GM21529 (cell line): ENCODE measurements at regions not wholly inside any gene's neighbourhood (a gene's known extent, or its start where the extent isn't known, plus 50 kb on each side); places are given as distances from the start of the nearest gene placed in this dataset.

Source experiments
- ATAC-seq: cut with Tn5 transposase; IDR thresholded peaks from one replicate; pipeline ENCODE4 v1.9.1; 2021; ENCODE audit not compliant: unreplicated experiment

DNA sequence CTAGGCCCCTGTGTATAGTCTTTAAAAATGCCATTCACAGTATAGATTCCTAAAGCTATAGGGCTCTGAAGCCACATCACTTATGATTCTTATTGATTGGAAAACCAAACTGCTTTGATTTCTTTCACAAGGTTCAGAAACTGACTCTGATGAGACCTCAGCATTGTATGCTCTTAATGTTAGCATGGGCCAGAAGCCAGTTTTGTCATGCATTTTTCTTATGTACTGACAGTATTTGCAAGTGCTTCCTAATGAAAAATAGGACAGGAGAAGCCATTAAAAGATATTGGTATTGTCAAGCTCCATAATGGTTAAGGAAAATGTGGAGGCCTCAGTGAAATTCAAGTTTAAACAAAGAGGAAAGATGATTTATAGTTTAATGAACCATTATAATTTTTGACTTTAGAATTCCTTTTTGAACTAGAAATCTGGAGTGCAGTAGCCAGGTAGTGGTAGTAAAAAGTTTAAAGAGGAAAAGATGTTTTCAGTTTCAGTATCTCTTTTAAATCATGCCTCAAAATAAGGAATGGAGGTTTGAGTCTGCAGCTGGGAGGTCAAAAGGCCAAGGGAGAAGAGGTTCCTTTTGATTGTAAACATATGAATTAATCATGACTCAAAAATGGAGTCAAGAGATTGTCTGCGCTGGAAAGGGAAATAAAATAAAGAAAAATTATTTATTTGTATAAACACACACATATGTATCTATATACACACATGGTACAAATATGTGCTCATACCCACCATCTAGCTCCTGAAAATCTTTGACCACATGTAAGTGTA, 388.1 kb upstream of the PRICKLE1 start:
- ATAC-seq, result no peak

GRCh38 chr12:42976620-42977019, 387.1 kb upstream of the PRICKLE1 start:
- ATAC-seq, result no peak

DNA sequence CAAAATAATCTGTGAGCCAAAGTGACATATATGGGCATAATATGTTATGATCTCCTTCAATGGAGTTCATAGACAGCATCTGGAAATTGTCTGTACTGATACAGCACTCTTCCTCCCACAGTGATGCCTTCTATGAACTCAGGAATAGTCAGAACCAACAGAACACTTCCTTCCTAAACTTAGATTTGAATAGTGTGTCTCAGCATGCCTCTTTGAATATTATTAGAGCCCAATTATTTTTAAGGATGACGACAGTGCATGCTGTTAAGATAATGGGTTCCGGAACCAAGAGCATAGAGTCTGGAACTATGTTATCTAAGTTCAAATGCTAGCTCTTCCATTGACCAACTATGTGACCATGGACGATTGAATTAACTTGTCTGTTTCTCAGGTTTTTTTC, 386.6 kb upstream of the PRICKLE1 start:
- ATAC-seq, result no peak

- no peak for ATAC-seq
Measured at GRCh38 chr12:42969355-42969754, 379.8 kb upstream of the PRICKLE1 start.

GRCh38 chr12:42968426-42968825, 378.9 kb upstream of the PRICKLE1 start:
- no peak for ATAC-seq

DNA sequence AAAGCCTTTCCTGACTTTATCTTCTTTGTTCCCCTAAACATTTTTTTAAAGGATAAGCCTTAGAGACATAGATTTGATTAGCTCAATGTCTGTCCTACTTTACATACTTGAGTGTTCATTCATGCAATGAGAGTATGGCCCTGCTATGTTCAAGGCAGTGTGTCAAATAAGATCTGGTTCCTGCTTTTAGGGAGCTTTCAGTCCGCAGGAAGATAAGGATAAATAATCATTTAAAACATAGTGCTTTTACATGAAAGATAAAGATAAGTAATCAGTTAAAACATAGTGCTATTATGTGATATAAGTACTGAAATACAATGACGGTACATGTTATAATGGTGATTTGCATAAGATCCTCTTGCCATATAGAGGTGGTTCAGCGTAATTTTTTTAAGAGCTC, 378.3 kb upstream of the PRICKLE1 start:
- no peak for ATAC-seq

GRCh38 chr12:42963988-42964387, 374.4 kb upstream of the PRICKLE1 start:
- ATAC-seq, result no peak

DNA sequence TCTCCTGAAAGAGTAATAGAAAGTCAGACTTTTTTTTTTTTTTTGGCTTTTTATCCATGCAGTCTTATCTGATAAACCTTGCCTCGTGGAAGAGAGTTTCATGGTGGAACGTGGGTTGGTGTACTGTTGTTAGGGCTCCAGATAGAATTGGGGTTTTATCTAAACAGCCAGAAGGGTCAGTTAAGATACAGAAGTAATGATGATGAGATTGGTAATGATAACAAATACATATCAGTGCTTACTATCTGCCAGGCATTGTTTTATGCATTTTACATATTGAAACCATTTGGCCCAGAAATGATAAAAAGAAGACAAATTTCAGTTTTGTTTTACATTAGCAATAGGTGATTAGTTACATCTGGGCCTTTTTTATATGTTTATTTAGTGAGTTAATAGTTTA, 372.8 kb upstream of the PRICKLE1 start:
- ATAC-seq, result no peak

DNA sequence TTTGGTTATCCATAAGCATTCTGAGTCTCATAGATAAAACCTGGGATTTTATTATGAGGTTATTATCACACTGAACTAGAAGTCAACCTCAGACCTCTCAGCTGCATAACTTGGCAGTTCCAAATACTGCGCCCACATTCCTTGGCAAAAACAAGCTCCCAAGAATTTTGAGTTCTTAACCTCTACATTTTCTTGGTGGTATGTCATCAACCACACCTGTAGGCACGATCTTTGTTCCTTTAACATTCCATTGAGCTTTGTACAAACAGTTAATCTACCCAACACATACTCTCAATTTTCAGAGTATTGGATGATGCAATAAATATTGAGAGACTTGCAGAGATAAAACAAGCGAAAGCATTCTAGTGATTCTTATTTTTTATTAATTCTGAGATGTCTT, 371.8 kb upstream of the PRICKLE1 start:
- no peak for ATAC-seq

DNA sequence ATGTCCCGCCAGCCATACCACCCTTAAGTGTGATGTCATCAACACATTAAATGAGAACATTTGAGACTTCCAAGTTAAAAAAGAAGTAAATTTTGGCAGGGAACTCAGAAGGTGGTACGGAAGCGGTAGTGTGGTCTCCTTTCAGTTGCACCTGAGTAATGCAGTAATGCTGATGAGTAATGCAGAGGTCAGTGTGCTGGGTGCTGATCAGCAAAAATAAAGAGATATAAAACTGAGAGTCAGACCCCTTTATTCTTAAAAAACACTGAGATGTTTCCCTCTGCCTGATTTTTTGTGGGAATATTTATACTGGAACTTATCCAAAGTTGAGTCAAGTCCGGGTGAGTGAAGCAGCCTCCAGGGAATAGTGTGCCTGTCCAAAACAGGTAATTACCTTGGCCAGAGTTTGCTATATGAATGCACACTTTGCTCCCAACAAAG, 370.6 kb upstream of the PRICKLE1 start:
- no peak for ATAC-seq

- ATAC-seq, result no peak
Measured at GRCh38 chr12:42958291-42958674, 368.7 kb upstream of the PRICKLE1 start.

DNA sequence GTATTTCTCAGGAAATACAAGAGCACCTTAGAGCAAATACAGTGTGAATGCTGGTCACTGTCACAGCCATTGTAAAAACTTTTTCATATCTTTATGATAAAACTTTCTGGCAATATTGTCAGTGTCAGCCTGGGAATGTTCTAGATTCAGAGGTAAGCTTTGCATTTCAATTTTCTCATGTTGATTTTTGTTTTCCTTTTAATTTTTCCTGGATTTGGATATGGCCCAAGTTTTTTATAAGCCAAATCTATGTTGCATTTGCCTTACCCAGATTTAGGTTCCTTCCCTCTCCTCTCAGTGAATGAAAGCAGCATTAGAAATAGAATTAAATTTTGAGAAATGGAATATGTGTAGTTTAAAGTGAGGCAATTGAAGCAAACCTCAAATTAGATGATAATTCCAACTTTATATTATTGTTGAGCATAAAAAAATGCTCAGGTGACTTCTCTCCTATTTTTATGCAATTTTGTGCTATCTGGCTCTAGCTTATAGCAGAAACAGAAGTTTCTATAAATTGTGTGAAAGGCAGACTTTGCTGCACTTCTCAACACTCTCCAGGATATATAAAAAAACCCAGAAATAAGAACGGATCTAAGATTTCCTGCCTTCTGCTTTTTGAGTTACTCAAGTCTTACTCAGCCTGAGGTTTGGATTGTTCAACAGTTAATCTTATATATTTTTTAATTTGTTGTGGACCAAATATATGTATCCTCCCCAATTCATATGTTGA, 368.2 kb upstream of the PRICKLE1 start:
- no peak for ATAC-seq

GRCh38 chr12:42957136-42957535, 367.6 kb upstream of the PRICKLE1 start:
- no peak for ATAC-seq

DNA sequence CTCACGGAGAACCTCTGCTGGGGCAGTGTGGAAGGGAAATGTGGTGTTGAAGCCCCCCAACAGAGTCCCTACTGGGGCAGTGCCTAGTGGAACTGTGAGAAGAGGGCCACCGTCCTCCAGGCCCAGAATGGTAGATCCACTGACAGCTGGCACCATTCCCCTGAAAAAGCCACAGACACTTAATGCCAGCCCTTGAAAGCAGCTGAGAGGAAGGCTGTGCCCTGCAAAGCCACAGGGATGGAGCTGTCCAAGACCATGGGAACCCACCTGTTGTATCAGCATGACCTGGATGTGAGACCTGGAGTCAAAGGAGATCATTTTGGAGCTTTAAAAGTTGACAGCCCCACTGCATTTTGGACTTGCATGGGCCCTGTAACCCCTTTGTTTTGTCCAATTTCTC, 363.5 kb upstream of the PRICKLE1 start:
- no peak for ATAC-seq

- no peak for ATAC-seq
Measured at GRCh38 chr12:42946871-42947381, 357.4 kb upstream of the PRICKLE1 start.

DNA sequence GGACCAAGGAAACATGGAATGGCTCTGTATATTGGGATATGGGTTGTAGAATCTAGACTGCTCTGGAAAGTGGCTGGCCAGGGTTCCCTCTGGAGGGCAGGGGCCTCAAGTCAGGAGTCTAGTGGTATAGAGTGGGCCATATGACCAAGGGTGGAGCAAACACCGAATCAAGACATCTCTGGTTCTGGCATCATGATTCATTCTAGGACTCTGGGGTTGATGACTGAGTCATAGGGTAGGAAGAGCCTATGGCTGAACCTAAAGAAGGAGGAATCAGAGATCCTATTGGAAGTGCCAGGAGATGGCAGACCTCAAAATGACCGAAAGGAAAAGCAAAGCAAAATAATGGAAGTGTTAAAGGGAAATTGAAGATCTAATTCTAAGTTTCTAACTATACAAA, 356.4 kb upstream of the PRICKLE1 start:
- ATAC-seq, result no peak

DNA sequence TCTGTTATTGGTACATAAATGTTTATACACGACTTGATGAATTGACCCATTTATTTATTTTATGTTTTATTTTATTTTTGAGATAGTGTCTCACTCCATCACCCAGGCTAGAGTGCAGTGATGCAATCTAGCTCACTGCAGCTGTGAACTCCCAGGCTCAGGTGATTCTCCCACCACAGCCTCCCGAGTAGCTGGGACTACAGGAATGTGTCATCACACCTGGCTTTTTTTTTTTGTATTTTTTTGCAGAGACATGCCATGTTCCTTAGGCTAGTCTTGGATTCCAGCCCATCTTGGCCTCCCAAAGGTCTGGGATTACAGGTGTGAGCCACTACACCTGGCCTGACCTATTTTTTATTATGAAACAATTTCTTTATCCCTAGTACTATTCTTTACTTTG, 355.0 kb upstream of the PRICKLE1 start:
- ATAC-seq, result no peak

- ATAC-seq, result no peak
Measured at GRCh38 chr12:42936991-42937390, 347.4 kb upstream of the PRICKLE1 start.

DNA sequence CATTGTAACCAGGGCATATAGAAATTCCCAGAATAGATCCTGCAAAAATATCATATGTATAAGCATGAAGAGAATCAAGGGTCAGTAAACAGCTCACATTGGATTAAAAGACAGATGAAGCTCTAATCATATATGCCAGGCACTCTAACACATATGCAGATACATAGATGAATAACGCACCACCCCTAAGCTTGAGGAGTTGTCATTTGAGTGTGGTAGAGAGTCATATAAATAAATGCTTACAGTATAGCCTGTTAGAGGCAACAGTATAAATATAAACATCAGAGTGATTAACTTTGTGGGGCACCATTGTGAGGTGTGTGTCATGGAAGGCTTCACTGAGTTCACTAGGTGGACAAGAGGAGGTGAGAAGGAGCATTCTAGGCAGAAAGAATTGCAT, 346.7 kb upstream of the PRICKLE1 start:
- no peak for ATAC-seq

DNA sequence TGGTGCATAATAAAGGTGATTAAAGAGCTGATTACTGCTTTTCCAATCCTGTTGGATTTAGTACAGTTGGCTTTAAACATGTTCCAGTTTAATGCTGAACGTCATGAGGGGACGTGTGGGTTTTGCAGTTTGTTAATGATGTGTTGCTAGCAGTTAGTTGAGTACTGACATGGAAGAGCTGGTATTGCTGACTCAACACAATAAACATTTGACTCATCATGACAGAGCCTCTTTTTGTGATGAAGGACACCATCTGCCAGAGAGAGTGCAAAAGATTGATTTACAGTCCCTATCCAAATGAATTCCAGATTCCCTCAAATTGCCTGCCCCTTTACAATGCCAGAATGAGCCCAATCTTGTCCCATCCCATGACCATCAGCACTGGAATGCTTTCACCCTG, 346.2 kb upstream of the PRICKLE1 start:
- no peak for ATAC-seq

DNA sequence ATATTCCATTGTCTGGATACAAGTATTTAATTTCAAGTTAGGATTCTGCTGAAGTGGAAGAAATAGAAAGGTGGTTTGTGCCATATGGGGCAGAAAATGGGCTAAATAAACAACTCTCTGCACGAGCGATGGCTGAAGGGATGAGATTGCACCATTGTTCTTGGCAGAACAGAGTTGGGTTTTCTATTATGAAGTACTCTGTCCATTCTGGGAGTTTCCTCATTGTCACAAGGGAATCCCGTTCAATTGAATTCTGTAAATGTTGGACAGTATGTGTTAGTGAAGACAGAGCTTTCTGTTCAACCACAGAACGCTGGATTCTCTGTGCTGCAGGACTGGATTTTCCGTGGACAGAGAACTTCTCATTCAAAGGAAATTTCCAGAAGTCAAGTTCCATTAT, 345.5 kb upstream of the PRICKLE1 start:
- ATAC-seq, result no peak

DNA sequence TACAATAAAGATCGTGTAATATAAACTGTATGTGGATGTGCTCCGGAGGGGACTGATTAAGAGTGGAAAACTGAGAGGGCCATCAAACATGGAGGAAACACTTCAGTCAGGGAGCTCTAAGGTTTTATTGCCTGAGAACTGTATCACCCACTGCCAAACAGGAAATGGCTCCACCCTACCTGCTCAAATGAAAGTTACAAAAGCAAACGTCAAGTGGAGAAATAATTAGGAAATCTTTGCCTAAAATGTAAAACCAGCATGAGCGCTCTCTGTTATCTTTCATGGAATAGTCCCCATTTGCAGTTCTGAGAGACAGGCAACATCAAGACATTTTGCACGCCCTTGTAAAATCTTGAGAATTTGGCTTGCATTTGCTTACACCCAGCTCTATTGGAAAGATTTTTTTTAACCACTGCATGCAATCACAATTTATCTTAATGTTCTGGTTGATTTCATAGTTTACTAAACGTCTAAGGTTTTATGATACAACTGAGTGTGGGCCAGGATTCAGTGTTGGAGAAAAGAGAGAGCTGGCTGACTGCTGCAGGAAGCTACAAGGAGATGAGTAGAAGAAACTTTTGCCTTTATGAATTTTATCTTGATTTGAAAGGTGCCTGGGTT, 344.0 kb upstream of the PRICKLE1 start:
- no peak for ATAC-seq
